CD4-positive, alpha-beta T cell (primary cell): ENCODE measurements at regions not wholly inside any gene's neighbourhood (a gene's known extent, or its start where the extent isn't known, plus 50 kb on each side); places are given as distances from the start of the nearest gene placed in this dataset.

ENCODE experiments used
- ATAC-seq: fragments of 200-7000 bp; cut with Tn5 transposase; one replicate; pipeline ENCODE4 v1.10.0; 2022; ENCODE audit warnings: mild to moderate bottlenecking; ENCODE audit not compliant: poor library complexity
- CTCF ChIA-PET: fragments of 350-600 bp; sonication (Branson Sonifier 250); formaldehyde crosslinking; loops from one replicate; lab custom pipeline; 2021; ENCODE audit warnings: antibody characterized with exemption, inconsistent platforms; lab: Charles Lee
- POLR2A ChIA-PET: fragments of 350-600 bp; sonication (Branson Sonifier 250); formaldehyde crosslinking; loops from one replicate; lab custom pipeline; 2021; ENCODE audit warnings: antibody characterized with exemption, inconsistent platforms; lab: Charles Lee
- DNase-seq, 14 experiments: peaks; one replicate each; pipeline ENCODE4 v3.0.0-alpha.2; 2013 to 2020; ENCODE audit warnings: mixed read lengths in 2 of 14
- H3K27ac ChIP-seq, 2 donors: one replicate each; pipeline versions ENCODE4 v1.5.1 to v1.7.0; 2013; ENCODE audit warnings: low read length in 2 of 2, low read depth in 1 of 2, mild to moderate bottlenecking in 1 of 2
- H3K27me3 ChIP-seq, 2 experiments: 1 replicate in 1 of 2; 2 replicates in 1 of 2; pipeline versions ENCODE4 v1.6.1 to v1.7.0; 2013; ENCODE audit warnings: low read length in 2 of 2, control low read depth in 1 of 2, mild to moderate bottlenecking in 1 of 2, moderate library complexity in 1 of 2; ENCODE audit not compliant: insufficient read depth in 2 of 2, control insufficient read depth in 1 of 2
- H3K36me3 ChIP-seq: one replicate; pipeline ENCODE4 v1.6.1; 2013; ENCODE audit warnings: low read length, control low read depth; ENCODE audit not compliant: insufficient read depth
- H3K4me1 ChIP-seq: one replicate; pipeline ENCODE4 v1.6.1; 2013; ENCODE audit warnings: low read length, control low read depth; ENCODE audit not compliant: insufficient read depth
- H3K4me3 ChIP-seq: one replicate; pipeline ENCODE4 v1.5.1; 2013; ENCODE audit warnings: mild to moderate bottlenecking, low read length, moderate library complexity
- H3K9me3 ChIP-seq, 2 experiments: 1 replicate in 1 of 2; 2 replicates in 1 of 2; pipeline versions ENCODE4 v1.6.1 to v1.7.0; 2013; ENCODE audit warnings: low read length in 2 of 2, mild to moderate bottlenecking in 2 of 2, control low read depth in 1 of 2, moderate library complexity in 1 of 2; ENCODE audit not compliant: control insufficient read depth in 1 of 2, insufficient read depth in 1 of 2
- H3K27ac Mint-ChIP-seq: one replicate; pipeline ENCODE4 v1.8.0; 2020; ENCODE audit warnings: mixed read lengths
- H3K27me3 Mint-ChIP-seq: one replicate; pipeline ENCODE4 v1.8.0; 2021; ENCODE audit warnings: mixed read lengths
- H3K36me3 Mint-ChIP-seq: one replicate; pipeline ENCODE4 v1.8.0; 2021; ENCODE audit warnings: low read depth, mixed read lengths
- H3K4me1 Mint-ChIP-seq: one replicate; pipeline ENCODE4 v1.8.0; 2021; ENCODE audit warnings: low read depth, mixed read lengths
- H3K4me3 Mint-ChIP-seq: one replicate; pipeline ENCODE4 v1.8.0; 2020; ENCODE audit warnings: mild to moderate bottlenecking, mixed read lengths
- H3K9me3 Mint-ChIP-seq: one replicate; pipeline ENCODE4 v1.8.0; 2020; ENCODE audit warnings: mixed read lengths
- CTCF ChIP-seq: fragments of 200-600 bp; IDR thresholded peaks from one replicate; pipeline ENCODE4 v1.8.0; 2022; ENCODE audit warnings: antibody characterized with exemption, mild to moderate bottlenecking
- intact Hi-C, 2 experiments: fragments of 100-400 bp; cut with DNase I in 1 of 2; cut with micrococcal nuclease in 1 of 2; formaldehyde crosslinking; loops; one replicate each; pipeline versions ENCODE4 v1.15.1 to v1.9.0; 2023 to 2025; cut with DNase I, micrococcal nuclease

GRCh38 chr1:193916452-193916851 lies 730.0 kb upstream of the B3GALT2 start:
- H3K4me3 Mint-ChIP-seq, result no peak overlapping the region
- no peak overlapping the region for H3K27ac Mint-ChIP-seq
- H3K4me1 ChIP-seq, result no peaks in the 10 kb centered on the region
- no peaks in the 10 kb centered on the region for H3K9me3 ChIP-seq
- no peak overlapping the region for H3K4me3 ChIP-seq
- H3K36me3 Mint-ChIP-seq, result no peaks in the 10 kb centered on the region
- H3K27ac ChIP-seq, result no peak overlapping the region
- no peaks in the 10 kb centered on the region for H3K36me3 ChIP-seq
- ChIA-PET POLR2A (no interaction called here), CTCF (no interaction called here)
- TF ChIP-seq CTCF, result no peak
- no peaks in the 10 kb centered on the region for H3K27me3 Mint-ChIP-seq
- DNase-seq (no peak), ATAC-seq (no peak)
- no peaks in the 10 kb centered on the region for H3K4me1 Mint-ChIP-seq
- no peaks in the 10 kb centered on the region for H3K27me3 ChIP-seq
- intact Hi-C loops, result no loop called here
- H3K9me3 Mint-ChIP-seq, result no peaks in the 10 kb centered on the region

GRCh38 chr1:193914871-193915270 lies 728.5 kb upstream of the B3GALT2 start:
- H3K4me3 Mint-ChIP-seq, result no peak overlapping the region
- intact Hi-C loops, result no loop called here
- H3K27me3 Mint-ChIP-seq, result no peaks in the 10 kb centered on the region
- H3K4me1 Mint-ChIP-seq, result no peaks in the 10 kb centered on the region
- CTCF ChIA-PET, result interaction anchor here (1.4 kb wide), 1 partner anchor 20 kb away, joined by 3 read pairs; no protein-coding TSS in a partner anchor
- H3K9me3 Mint-ChIP-seq, result no peaks in the 10 kb centered on the region
- Histone ChIP-seq H3K27ac (no peak overlapping the region), H3K27me3 (no peaks in the 10 kb centered on the region), H3K4me3 (no peak overlapping the region), H3K4me1 (no peaks in the 10 kb centered on the region), H3K36me3 (no peaks in the 10 kb centered on the region), H3K9me3 (no peaks in the 10 kb centered on the region)
- ATAC-seq, result no peak
- H3K27ac Mint-ChIP-seq, result no peak overlapping the region
- POLR2A ChIA-PET, result no interaction called here
- DNase-seq, result no peak
- H3K36me3 Mint-ChIP-seq, result no peaks in the 10 kb centered on the region
- TF ChIP-seq CTCF, result no peak

GRCh38 chr1:193909406-193910082 lies 723.1 kb upstream of the B3GALT2 start:
- Histone ChIP-seq H3K27ac (no peak overlapping the region), H3K9me3 (no peaks in the 10 kb centered on the region), H3K4me1 (no peaks in the 10 kb centered on the region), H3K4me3 (no peak overlapping the region), H3K36me3 (no peaks in the 10 kb centered on the region), H3K27me3 (no peaks in the 10 kb centered on the region)
- Mint-ChIP-seq H3K4me3 (no peak overlapping the region), H3K27ac (no peak overlapping the region), H3K4me1 (no peaks in the 10 kb centered on the region), H3K36me3 (no peaks in the 10 kb centered on the region), H3K9me3 (no peaks in the 10 kb centered on the region), H3K27me3 (no peaks in the 10 kb centered on the region)
- no peak for TF ChIP-seq CTCF
- CTCF ChIA-PET, result no interaction called here
- intact Hi-C loops, result no loop called here
- DNase-seq (no peak), ATAC-seq (no peak)
- POLR2A ChIA-PET, result no interaction called here
